Breast epithelium (tissue), 3 donors: ENCODE measurements at regions not wholly inside any gene's neighbourhood (a gene's known extent, or its start where the extent isn't known, plus 50 kb on each side); places are given as distances from the start of the nearest gene placed in this dataset.

Experiments
- POLR2A ChIP-seq: fragments of 450-650 bp; IDR thresholded peaks from one replicate; pipeline ENCODE4 v1.6.1; 2016; ENCODE audit warnings: antibody characterized with exemption, mild to moderate bottlenecking, moderate library complexity
- TF ChIP-seq, protein P1 (sequence below), 3 donors: fragments of 450-650 bp; IDR thresholded peaks; one replicate each; pipeline ENCODE4 v1.5.1; 2016 to 2017; ENCODE audit warnings: antibody characterized with exemption in 3 of 3, mild to moderate bottlenecking in 3 of 3, moderate library complexity in 3 of 3

DNA sequence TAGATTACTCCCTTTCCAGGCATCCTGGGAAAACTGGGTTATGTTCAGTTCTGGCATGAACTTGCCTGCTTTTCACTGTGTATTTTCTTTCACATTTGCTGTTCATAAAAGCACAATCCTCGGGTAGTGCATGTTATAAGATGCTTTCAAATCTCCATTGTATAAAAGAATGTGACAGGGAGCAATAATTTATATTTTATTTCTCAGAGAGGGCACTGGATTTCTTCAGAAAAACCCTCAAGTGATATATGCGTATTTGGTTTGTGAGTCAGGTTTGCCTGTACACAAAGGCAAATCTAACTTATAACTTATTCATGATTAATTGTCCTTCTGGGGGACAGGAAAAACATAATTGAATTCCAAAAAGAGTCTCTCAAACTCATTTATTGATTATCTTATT lies 440.7 kb upstream of the MMADHC start:
- TF ChIP-seq, protein P1, sequence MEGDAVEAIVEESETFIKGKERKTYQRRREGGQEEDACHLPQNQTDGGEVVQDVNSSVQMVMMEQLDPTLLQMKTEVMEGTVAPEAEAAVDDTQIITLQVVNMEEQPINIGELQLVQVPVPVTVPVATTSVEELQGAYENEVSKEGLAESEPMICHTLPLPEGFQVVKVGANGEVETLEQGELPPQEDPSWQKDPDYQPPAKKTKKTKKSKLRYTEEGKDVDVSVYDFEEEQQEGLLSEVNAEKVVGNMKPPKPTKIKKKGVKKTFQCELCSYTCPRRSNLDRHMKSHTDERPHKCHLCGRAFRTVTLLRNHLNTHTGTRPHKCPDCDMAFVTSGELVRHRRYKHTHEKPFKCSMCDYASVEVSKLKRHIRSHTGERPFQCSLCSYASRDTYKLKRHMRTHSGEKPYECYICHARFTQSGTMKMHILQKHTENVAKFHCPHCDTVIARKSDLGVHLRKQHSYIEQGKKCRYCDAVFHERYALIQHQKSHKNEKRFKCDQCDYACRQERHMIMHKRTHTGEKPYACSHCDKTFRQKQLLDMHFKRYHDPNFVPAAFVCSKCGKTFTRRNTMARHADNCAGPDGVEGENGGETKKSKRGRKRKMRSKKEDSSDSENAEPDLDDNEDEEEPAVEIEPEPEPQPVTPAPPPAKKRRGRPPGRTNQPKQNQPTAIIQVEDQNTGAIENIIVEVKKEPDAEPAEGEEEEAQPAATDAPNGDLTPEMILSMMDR (IDR thresholded peaks at IDR 0.05): no peak
- TF ChIP-seq POLR2A: no peak
